CD8-positive, alpha-beta memory T cell (primary cell): ENCODE measurements at regions not wholly inside any gene's neighbourhood (a gene's known extent, or its start where the extent isn't known, plus 50 kb on each side); places are given as distances from the start of the nearest gene placed in this dataset.
A peak's percentile ranks its signal among the peaks of the same experiment; 100 is the strongest.

Experiments used
- CTCF ChIA-PET: fragments of 350-600 bp; sonication (Branson Sonifier 250); formaldehyde crosslinking; loops from one replicate; lab custom pipeline; 2021; ENCODE audit warnings: antibody characterized with exemption; lab: Charles Lee
- POLR2A ChIA-PET: fragments of 350-600 bp; sonication (Branson Sonifier 250); formaldehyde crosslinking; loops from one replicate; lab custom pipeline; 2021; ENCODE audit warnings: antibody characterized with exemption; lab: Charles Lee
- DNase-seq, 5 donors: peaks; one replicate each; pipeline versions ENCODE4 v3.0.0 to v3.0.0-alpha.2; 2020 to 2022; ENCODE audit warnings: mixed read lengths in 1 of 5
- H3K27ac ChIP-seq: one replicate; pipeline ENCODE4 v1.7.0; 2013; ENCODE audit warnings: low read depth, mild to moderate bottlenecking, low read length, moderate library complexity
- H3K27me3 ChIP-seq: 2 replicates; pipeline ENCODE4 v1.7.0; 2013; ENCODE audit warnings: low read length, mild to moderate bottlenecking; ENCODE audit not compliant: insufficient read depth, poor library complexity, severe bottlenecking
- H3K36me3 ChIP-seq: 2 replicates; pipeline ENCODE4 v1.7.0; 2013; ENCODE audit warnings: mild to moderate bottlenecking, low read length, moderate library complexity; ENCODE audit not compliant: insufficient read depth
- H3K4me1 ChIP-seq: 2 replicates; pipeline ENCODE4 v1.7.0; 2013; ENCODE audit warnings: mild to moderate bottlenecking, low read length, moderate library complexity; ENCODE audit not compliant: insufficient read depth
- H3K4me3 ChIP-seq: 2 replicates; pipeline ENCODE4 v1.7.0; 2013; ENCODE audit warnings: mild to moderate bottlenecking, low read length
- H3K9me3 ChIP-seq: 2 replicates; pipeline ENCODE4 v1.7.0; 2013; ENCODE audit warnings: mild to moderate bottlenecking, low read length
- H3K27ac Mint-ChIP-seq, 8 donors: one replicate each; pipeline ENCODE4 v1.8.0; 2020 to 2021; ENCODE audit warnings: mixed read lengths in 8 of 8, mild to moderate bottlenecking in 6 of 8, inconsistent platforms in 3 of 8, moderate library complexity in 3 of 8
- H3K27me3 Mint-ChIP-seq, 2 donors: one replicate each; pipeline ENCODE4 v1.8.0; 2020 to 2021; ENCODE audit warnings: mixed read lengths in 2 of 2, mild to moderate bottlenecking in 1 of 2, moderate library complexity in 1 of 2
- H3K36me3 Mint-ChIP-seq, 3 donors: one replicate each; pipeline ENCODE4 v1.8.0; 2020 to 2021; ENCODE audit warnings: mixed read lengths in 3 of 3, inconsistent platforms in 1 of 3, mild to moderate bottlenecking in 1 of 3
- H3K4me1 Mint-ChIP-seq, 3 donors: one replicate each; pipeline ENCODE4 v1.8.0; 2020 to 2021; ENCODE audit warnings: mixed read lengths in 3 of 3, inconsistent platforms in 1 of 3, mild to moderate bottlenecking in 1 of 3
- H3K4me3 Mint-ChIP-seq, 7 donors: one replicate each; pipeline ENCODE4 v1.8.0; 2020 to 2021; ENCODE audit warnings: mixed read lengths in 7 of 7, mild to moderate bottlenecking in 6 of 7, moderate library complexity in 4 of 7, inconsistent platforms in 2 of 7
- H3K9me3 Mint-ChIP-seq, 5 donors: one replicate each; pipeline ENCODE4 v1.8.0; 2020 to 2022; ENCODE audit warnings: mixed read lengths in 5 of 5, mild to moderate bottlenecking in 3 of 5, moderate library complexity in 2 of 5, inconsistent platforms in 1 of 5

DNA sequence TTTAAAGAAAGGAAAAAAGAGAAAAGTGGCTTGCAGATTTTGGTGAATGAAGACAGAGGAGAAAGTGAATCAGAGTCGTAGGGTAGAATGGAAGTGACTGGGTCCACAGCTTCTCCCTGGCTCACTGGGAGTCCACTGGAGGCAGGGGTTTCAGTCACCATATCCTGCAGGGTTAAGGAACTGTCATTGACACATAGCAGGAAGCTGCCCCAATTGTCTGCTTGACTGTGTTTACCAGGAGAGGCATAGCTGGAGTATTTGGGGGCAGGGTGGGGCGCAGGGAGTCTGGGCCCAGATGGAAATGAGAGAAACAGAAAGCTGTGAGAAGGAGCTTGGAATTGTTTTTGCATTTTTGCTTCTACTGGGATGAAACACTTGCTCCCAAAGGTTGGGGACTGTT, 228.8 kb upstream of the CSF3R start:
- ChIA-PET CTCF (no interaction called here), POLR2A (no interaction called here)
- Mint-ChIP-seq H3K27ac (no peak overlapping the region), H3K9me3 (no peaks in the 10 kb centered on the region), H3K36me3 (no peaks in the 10 kb centered on the region), H3K27me3 (peaks cover 23 to 65% of the 10 kb centered on the region in 2 donors), H3K4me3 (no peak overlapping the region), H3K4me1 (no peaks in the 10 kb centered on the region)
- H3K4me3 ChIP-seq = no peak overlapping the region
- H3K27me3 ChIP-seq = peaks cover 5% of the 10 kb centered on the region
- no peaks in the 10 kb centered on the region for H3K9me3 ChIP-seq
- no peak overlapping the region for H3K27ac ChIP-seq
- no peak for DNase-seq
- H3K4me1 ChIP-seq = no peaks in the 10 kb centered on the region
- H3K36me3 ChIP-seq = no peaks in the 10 kb centered on the region

GRCh38 chr1:36710951-36711350, 228.2 kb upstream of the CSF3R start:
- no peak overlapping the region for H3K4me3 ChIP-seq
- H3K4me3 Mint-ChIP-seq = no peak overlapping the region

GRCh38 chr1:36709869-36710481, 227.3 kb upstream of the CSF3R start:
- H3K36me3 ChIP-seq = no peaks in the 10 kb centered on the region
- Mint-ChIP-seq H3K4me1 (no peaks in the 10 kb centered on the region), H3K36me3 (no peaks in the 10 kb centered on the region), H3K9me3 (no peaks in the 10 kb centered on the region), H3K27ac (no peak overlapping the region), H3K4me3 (no peak overlapping the region), H3K27me3 (peaks cover 25 to 69% of the 10 kb centered on the region in 2 donors)
- no peak overlapping the region for H3K27ac ChIP-seq
- ChIA-PET POLR2A (no interaction called here), CTCF (interaction anchor here (1.0 kb wide), 1 partner anchor 148 kb away, joined by 3 read pairs; no protein-coding TSS in a partner anchor)
- H3K4me3 ChIP-seq = no peak overlapping the region
- peaks cover 5% of the 10 kb centered on the region for H3K27me3 ChIP-seq
- H3K4me1 ChIP-seq = no peaks in the 10 kb centered on the region
- no peak for DNase-seq
- H3K9me3 ChIP-seq = no peaks in the 10 kb centered on the region

More at GRCh38 chr1:36710951-36711350, 228.2 kb upstream of the CSF3R start:
- H3K9me3 ChIP-seq = no peaks in the 10 kb centered on the region
- H3K9me3 Mint-ChIP-seq = no peaks in the 10 kb centered on the region
- ChIA-PET POLR2A (no interaction called here), CTCF (interaction anchor here (1.0 kb wide), 1 partner anchor 147 kb away, joined by 3 read pairs; no protein-coding TSS in a partner anchor)
- peaks cover 5% of the 10 kb centered on the region for H3K27me3 ChIP-seq
- H3K4me1 ChIP-seq = no peaks in the 10 kb centered on the region
- peaks cover 22 to 70% of the 10 kb centered on the region in 2 donors for H3K27me3 Mint-ChIP-seq
- H3K27ac Mint-ChIP-seq = no peak overlapping the region
- no peaks in the 10 kb centered on the region for H3K36me3 ChIP-seq
- H3K4me1 Mint-ChIP-seq = no peaks in the 10 kb centered on the region
- no peak for DNase-seq
- no peak overlapping the region for H3K27ac ChIP-seq
- H3K36me3 Mint-ChIP-seq = no peaks in the 10 kb centered on the region

DNA sequence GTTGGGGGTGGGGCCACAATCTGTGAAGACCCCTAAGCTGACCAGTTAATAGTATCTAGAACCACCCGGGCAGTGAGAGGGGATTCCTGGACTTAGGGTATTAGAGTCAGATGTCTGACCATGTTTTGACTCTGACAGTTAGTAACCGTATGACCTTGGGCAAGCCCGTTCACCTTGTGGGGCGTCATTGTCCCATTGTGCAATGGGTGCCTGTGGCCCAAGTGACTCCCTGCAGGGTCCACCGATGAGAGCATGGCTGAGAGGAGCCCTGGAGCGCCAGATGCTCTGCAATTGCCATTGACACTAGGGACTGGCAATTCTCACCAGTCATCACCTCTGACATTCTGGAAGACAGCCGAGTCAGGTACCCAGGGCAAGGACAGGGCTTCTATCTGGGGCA, 225.9 kb upstream of the CSF3R start:
- CTCF ChIA-PET = no interaction called here
- H3K27me3 Mint-ChIP-seq = peaks cover 23 to 65% of the 10 kb centered on the region in 2 donors
- POLR2A ChIA-PET = no interaction called here
- no peaks in the 10 kb centered on the region for H3K9me3 Mint-ChIP-seq
- H3K27ac Mint-ChIP-seq = no peak overlapping the region
- no peaks in the 10 kb centered on the region for H3K36me3 ChIP-seq
- no peaks in the 10 kb centered on the region for H3K4me1 ChIP-seq
- H3K4me3 Mint-ChIP-seq = no peak overlapping the region
- no peak overlapping the region for H3K4me3 ChIP-seq
- no peak overlapping the region for H3K27ac ChIP-seq
- no peaks in the 10 kb centered on the region for H3K36me3 Mint-ChIP-seq
- H3K4me1 Mint-ChIP-seq = peaks cover 3 to 7% (median 7%) of the 10 kb centered on the region in 3 donors
- H3K9me3 ChIP-seq = no peaks in the 10 kb centered on the region
- no peak for DNase-seq
- H3K27me3 ChIP-seq = peaks cover 5% of the 10 kb centered on the region

DNA sequence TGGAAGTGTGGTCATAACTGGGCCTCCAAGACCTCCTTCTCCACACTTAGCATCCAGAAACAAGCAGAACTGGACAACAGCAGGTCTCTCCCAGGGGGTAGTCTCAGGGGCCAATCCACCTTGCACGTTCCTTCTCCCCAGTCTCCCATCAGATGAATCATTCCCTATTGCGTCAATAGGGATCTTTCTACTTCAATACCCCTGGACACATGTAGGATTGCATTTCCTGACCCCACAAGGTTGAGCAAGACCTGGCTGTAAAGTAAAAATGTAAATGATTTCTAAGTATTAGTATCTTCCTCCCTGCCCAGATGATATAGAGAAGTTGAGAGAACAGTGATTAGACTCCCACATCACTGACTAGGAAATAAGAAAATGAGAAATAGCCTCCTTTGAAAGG, 224.5 kb upstream of the CSF3R start:
- ChIA-PET CTCF (no interaction called here), POLR2A (no interaction called here)
- Mint-ChIP-seq H3K4me3 (no peak overlapping the region), H3K27me3 (peaks cover 17 to 61% of the 10 kb centered on the region in 2 donors), H3K36me3 (no peaks in the 10 kb centered on the region), H3K27ac (no peak overlapping the region), H3K4me1 (peaks cover 5 to 11% (median 10%) of the 10 kb centered on the region in 3 donors), H3K9me3 (no peaks in the 10 kb centered on the region)
- Histone ChIP-seq H3K27ac (no peak overlapping the region), H3K4me3 (no peak overlapping the region), H3K27me3 (peaks cover 5% of the 10 kb centered on the region), H3K9me3 (no peaks in the 10 kb centered on the region), H3K4me1 (no peaks in the 10 kb centered on the region), H3K36me3 (no peaks in the 10 kb centered on the region)
- no peak for DNase-seq

DNA sequence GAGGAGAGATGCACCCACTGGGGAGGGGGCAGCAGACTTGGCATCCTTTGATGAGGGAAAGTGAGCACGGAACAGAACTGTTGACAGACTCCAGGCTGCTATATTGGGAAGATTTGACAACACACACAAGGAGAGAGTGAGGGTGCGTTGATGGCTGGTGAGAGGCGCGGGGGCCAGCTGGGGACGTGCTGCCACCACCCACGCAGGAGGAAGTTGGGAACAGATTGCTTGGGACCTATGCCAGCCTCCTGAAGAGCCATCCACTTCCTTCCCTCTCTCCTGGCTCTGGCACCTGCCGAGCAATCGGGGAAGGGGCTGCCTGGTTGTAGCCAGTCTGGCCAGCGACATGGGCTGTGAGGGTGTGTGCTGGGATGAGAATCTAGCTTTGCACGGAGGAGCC, 223.7 kb upstream of the CSF3R start:
- Histone ChIP-seq H3K27ac (no peak overlapping the region), H3K4me1 (no peaks in the 10 kb centered on the region), H3K9me3 (no peaks in the 10 kb centered on the region), H3K27me3 (peaks cover 5% of the 10 kb centered on the region), H3K4me3 (no peak overlapping the region), H3K36me3 (no peaks in the 10 kb centered on the region)
- ChIA-PET CTCF (interaction anchor here (1.1 kb wide), 1 partner anchor 10 kb away, joined by 3 read pairs; no protein-coding TSS in a partner anchor), POLR2A (no interaction called here)
- no peak overlapping the region for H3K4me3 Mint-ChIP-seq
- H3K9me3 Mint-ChIP-seq = peaks cover 0 to 1% (median 0%) of the 10 kb centered on the region in 5 donors
- H3K27ac Mint-ChIP-seq = no peak overlapping the region
- H3K4me1 Mint-ChIP-seq = peaks cover 5 to 11% (median 10%) of the 10 kb centered on the region in 3 donors
- peaks cover 17 to 62% of the 10 kb centered on the region in 2 donors for H3K27me3 Mint-ChIP-seq
- no peak for DNase-seq
- no peaks in the 10 kb centered on the region for H3K36me3 Mint-ChIP-seq

DNA sequence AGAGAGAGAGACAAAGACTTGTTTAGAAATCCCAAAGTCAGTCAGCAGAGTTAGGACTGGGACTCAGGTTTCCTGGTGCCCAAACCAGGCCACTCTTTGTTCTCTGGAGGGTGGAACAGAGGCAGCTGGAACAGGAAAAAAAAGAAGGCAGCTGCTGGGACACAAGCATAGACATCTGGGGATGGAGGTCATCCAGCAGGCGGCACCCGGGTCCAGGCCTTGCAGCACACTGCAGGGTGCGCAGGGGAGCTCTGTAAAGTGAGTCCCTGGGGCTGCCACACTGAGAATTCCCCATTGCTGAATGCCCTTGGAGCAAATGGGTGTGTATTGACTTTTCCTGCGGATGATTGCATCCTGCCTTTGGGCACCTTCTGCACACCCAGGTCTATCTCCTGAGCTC, 222.9 kb upstream of the CSF3R start:
- H3K27me3 Mint-ChIP-seq = peaks cover 16 to 58% of the 10 kb centered on the region in 2 donors
- no peak for DNase-seq
- peaks cover 5 to 11% (median 10%) of the 10 kb centered on the region in 3 donors for H3K4me1 Mint-ChIP-seq
- Histone ChIP-seq H3K27ac (no peak overlapping the region), H3K9me3 (no peaks in the 10 kb centered on the region), H3K27me3 (peaks cover 5% of the 10 kb centered on the region), H3K4me3 (no peak overlapping the region), H3K4me1 (no peaks in the 10 kb centered on the region), H3K36me3 (no peaks in the 10 kb centered on the region)
- no peaks in the 10 kb centered on the region for H3K36me3 Mint-ChIP-seq
- peaks cover 0 to 1% (median 0%) of the 10 kb centered on the region in 5 donors for H3K9me3 Mint-ChIP-seq
- ChIA-PET POLR2A (no interaction called here), CTCF (interaction anchor here (1.1 kb wide), 1 partner anchor 11 kb away, joined by 3 read pairs; no protein-coding TSS in a partner anchor)
- H3K27ac Mint-ChIP-seq = no peak overlapping the region
- no peak overlapping the region for H3K4me3 Mint-ChIP-seq

GRCh38 chr1:36703526-36704208, 221.0 kb upstream of the CSF3R start:
- no peak overlapping the region for H3K27ac ChIP-seq
- Mint-ChIP-seq H3K36me3 (no peaks in the 10 kb centered on the region), H3K27ac (no peak overlapping the region), H3K9me3 (peaks cover 0 to 1% (median 0%) of the 10 kb centered on the region in 5 donors), H3K4me3 (peak overlapping the region in 2 of 7 donors; percentile 65 to 67), H3K4me1 (peaks cover 5 to 11% (median 10%) of the 10 kb centered on the region in 3 donors), H3K27me3 (peaks cover 8 to 43% of the 10 kb centered on the region in 2 donors)
- H3K9me3 ChIP-seq = no peaks in the 10 kb centered on the region
- ChIA-PET POLR2A (no interaction called here), CTCF (no interaction called here)
- no peak overlapping the region for H3K4me3 ChIP-seq
- no peaks in the 10 kb centered on the region for H3K4me1 ChIP-seq
- H3K36me3 ChIP-seq = no peaks in the 10 kb centered on the region
- H3K27me3 ChIP-seq = no peaks in the 10 kb centered on the region
- peak in 2 of 5 donors; percentile 6 to 16 for DNase-seq
